ENCODE measurements at regions not wholly inside any gene's neighbourhood (a gene's known extent, or its start where the extent isn't known, plus 50 kb on each side); places are given as distances from the start of the nearest gene placed in this dataset.
A peak's percentile ranks its signal among the peaks of the same experiment; 100 is the strongest.

DNA sequence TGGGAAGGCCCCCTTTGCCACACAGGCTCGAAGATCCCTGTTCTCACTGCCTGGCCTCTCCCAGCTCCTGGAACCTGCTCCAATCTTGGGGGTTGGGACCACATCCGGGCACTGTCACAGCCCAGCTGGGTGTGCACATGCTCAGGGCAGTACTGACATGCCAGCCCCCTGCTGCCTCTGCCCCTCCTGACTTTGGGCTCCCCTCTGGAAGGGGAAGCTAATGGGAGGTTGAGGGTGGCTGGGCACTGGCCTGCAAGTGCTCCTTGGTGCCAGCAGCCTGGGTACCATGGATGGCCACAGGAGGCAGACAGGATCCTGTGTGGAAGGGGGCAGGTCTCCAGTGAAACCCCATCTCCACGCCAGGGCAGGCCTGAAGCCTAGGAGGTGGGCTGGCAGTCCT lies 126.1 kb upstream of the NOL4 start:
- DNase-seq (ENCODE audit: low read depth) = no peak
- H3K4me3 ChIP-seq (ENCODE audit: low read depth, low read length) = no peak overlapping the region
- TF ChIP-seq CTCF (IDR thresholded peaks at IDR 0.05; ENCODE audit: control insufficient read depth, extremely low read depth, insufficient read depth) = no peak

GRCh38 chr18:34352385-34353163 lies 127.9 kb upstream of the NOL4 start:
- H3K4me3 ChIP-seq (ENCODE audit: low read depth, low read length) = no peak overlapping the region
- peak; percentile 13 for DNase-seq (ENCODE audit: low read depth)
- TF ChIP-seq CTCF (IDR thresholded peaks at IDR 0.05; ENCODE audit: control insufficient read depth, extremely low read depth, insufficient read depth) = peak; percentile 59

- no peak for DNase-seq (ENCODE audit: low read depth)
- H3K4me3 ChIP-seq (ENCODE audit: low read depth, low read length) = no peak overlapping the region
- TF ChIP-seq CTCF (IDR thresholded peaks at IDR 0.05; ENCODE audit: control insufficient read depth, extremely low read depth, insufficient read depth) = no peak
Observed at GRCh38 chr18:34354351-34354750, 129.6 kb upstream of the NOL4 start.

DNA sequence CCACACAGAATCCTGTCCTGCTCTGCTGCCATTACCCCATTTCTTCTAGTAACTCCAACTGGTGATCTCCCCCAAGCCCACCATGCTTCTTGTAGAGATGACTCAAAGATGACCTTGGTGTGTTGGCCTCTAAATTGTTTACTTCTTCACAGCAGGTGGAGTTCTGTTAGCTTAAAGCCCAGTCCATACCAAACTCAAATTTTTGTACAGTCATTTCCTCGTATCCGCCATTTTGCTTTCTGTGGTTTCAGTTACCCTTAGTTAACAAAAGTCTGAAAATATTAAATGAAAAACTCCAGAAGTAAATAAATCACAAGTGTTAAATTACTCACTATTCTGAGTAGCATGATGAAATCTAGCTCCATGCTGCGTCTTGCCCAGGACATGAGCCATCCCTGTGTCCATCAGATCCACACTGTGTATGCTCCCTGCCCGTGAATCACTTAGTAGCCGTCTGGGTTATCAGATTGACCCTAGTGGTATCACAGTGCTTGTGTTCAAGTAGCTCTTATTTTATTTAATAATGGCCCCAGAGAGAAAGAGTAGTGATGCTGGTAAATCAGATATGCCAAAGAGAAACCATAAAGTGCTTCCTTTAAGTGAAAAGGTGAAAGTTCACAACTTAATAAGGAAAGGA lies 133.3 kb upstream of the NOL4 start:
- H3K4me3 ChIP-seq (ENCODE audit: low read depth, low read length) = no peak overlapping the region
- DNase-seq (ENCODE audit: low read depth) = no peak
- TF ChIP-seq CTCF (IDR thresholded peaks at IDR 0.05; ENCODE audit: control insufficient read depth, extremely low read depth, insufficient read depth) = no peak

- TF ChIP-seq CTCF (IDR thresholded peaks at IDR 0.05; ENCODE audit: control insufficient read depth, extremely low read depth, insufficient read depth) = no peak
- DNase-seq (ENCODE audit: low read depth) = no peak
- no peak overlapping the region for H3K4me3 ChIP-seq (ENCODE audit: low read depth, low read length)
Observed at GRCh38 chr18:34358923-34359322, 134.2 kb upstream of the NOL4 start.

DNA sequence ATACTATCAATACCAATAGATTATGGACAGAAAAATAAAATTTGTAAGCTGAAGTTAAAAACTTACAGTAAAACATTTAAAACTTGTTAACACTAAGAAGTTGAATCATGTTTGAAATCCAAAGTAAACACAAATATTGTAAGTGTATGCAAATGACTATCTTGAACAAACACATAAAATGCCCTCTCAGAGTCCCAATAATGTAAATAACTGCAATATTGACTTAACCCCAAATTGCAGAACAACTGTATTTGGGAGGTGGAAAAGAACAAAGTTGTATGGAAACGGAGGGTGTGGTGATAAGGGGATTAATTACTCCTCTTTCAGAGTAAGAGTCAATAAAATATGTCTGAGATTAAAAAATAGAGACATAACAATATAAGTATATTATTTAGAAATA lies 140.0 kb upstream of the NOL4 start:
- no peak for TF ChIP-seq CTCF (IDR thresholded peaks at IDR 0.05; ENCODE audit: control insufficient read depth, extremely low read depth, insufficient read depth)
- H3K4me3 ChIP-seq (ENCODE audit: low read depth, low read length) = no peak overlapping the region
- peak; percentile 3 for DNase-seq (ENCODE audit: low read depth)

Data from LNCaP clone FGC (cell line).